ENCODE measurements at regions not wholly inside any gene's neighbourhood (a gene's known extent, or its start where the extent isn't known, plus 50 kb on each side); places are given as distances from the start of the nearest gene placed in this dataset.
A peak's percentile ranks its signal among the peaks of the same experiment; 100 is the strongest.

DNA sequence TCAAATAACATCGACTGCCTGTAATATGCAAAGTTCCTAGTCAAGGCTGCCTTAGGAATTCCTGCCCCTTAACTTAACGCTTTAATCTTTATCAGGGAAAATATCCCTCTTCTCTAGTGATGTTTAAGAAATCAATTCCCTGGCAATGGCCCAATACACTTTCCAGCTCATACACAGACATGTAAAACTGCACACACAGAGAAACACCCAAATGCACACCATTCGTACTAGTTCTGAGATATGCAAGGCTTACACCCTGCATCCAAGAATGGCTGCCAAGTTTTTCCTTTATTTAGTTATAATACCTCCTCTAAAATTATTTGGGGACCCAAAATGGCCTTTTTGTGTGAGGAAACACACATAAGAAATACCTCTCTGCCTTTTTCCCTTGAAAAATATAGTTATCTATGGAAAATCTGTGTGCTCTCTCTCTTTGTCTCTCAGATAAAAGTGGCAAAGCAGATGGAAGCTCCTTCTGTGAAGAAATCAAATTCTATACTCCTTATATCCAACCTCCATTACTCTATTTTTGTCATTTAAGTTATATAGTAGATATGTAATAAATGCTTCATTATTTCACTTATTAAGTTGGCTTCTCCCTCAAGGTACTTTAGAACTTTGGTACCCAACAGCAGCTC, 120.0 kb upstream of the MDM1 start:
- no peak for DNase-seq

DNA sequence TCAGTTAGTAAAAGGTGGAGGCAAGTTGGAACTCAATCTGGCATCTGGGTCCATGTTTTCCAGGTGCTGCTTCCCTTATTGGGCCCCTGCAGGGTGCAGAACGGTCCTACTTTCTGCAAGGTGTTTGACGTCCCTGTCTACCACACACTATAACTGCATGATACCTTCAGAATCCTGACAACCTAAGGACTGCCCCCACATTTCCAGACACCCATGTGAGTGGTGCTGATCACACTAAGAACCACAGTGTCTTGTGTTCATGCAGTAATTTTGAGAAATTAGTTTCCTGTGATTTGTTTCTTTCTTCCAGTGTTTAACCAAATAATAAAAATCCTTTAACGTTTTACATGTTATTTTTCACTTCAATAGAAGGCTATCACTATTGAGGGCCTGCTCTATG, 121.1 kb upstream of the MDM1 start:
- no peak for DNase-seq

DNA sequence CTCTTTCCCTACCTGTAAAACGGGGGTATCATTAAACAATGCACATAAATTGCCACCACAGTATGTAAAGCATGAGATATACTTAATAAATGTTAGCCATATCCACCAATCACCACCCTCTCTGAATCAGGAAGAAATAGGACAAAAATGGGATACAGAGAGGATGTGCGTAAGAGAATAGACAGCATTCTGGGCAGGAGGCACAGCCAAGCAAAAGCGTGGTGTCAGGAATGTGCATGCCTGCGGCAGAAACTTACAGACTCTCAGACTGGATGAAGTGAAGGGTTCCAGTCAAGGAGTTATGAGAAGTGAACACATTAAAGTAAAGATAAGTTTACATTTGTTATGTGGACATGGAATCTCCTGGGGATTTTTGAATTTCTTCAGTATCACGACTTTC, 121.7 kb upstream of the MDM1 start:
- no peak for DNase-seq

DNA sequence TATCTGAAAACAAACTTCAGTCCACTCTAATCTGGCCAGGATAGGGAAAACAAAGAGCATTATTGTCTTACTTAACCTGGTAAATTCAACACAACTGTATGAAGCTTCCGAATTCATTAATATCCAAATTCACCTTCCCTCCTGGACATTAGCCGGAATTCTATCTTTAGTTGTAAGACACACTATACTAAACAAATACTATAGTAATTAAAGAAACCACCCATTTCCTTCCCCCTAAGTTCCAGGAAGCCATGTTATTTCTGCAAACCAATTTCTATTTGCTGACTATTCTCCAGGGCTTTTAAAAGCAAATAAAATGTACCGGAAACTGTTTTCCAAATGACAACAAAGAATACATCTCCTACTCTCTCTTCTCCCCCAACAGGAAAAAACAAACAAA, 122.7 kb upstream of the MDM1 start:
- DNase-seq, result no peak

DNA sequence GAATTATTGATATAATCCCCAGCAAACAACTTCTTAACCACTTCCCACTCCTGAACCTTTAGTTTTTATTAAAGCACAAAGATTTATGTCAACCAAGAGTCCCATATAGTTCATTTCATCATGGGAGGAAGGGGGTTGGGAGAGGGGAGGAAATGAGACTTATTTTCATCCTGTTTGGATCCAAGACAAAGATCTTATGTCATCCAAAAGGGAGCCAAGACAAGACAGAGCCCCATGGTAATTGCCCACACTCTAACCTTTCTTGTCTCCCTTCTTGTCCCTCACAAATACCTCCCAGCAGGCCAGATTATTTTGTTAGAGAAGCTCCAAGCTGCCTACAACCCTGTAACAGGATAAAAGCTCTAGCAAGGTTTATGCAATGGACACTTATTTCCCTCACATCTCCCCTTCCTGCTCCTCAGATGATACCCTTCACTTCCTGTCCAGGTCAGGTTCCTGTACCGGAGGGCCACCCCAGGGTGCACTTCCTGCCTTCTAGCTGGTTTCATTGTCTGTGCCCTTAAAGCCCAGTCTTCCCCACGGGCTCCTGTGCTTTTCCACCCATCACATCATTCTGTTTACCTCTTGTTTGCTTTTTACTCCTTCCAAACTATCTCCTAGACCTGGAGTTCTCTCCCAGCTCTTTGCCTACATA, 123.7 kb upstream of the MDM1 start:
- no peak for DNase-seq

DNA sequence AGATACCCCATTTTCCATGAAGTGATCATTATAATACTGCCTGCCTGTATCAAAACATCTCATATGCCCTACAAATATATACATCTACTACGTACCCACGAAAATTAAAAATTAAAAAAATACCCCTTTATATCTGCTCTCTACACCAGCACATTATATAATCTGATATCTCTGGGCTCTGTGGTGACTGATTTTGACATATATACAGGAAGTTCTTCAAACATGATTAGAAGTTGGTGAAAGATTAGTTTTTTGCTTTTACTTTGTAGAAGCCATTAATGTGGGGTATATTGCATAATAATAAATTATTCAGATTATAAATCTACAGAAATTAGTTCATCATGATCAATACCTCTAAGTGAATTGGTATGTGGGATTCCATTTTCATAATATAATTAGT, 126.7 kb upstream of the MDM1 start:
- DNase-seq, result no peak

DNA sequence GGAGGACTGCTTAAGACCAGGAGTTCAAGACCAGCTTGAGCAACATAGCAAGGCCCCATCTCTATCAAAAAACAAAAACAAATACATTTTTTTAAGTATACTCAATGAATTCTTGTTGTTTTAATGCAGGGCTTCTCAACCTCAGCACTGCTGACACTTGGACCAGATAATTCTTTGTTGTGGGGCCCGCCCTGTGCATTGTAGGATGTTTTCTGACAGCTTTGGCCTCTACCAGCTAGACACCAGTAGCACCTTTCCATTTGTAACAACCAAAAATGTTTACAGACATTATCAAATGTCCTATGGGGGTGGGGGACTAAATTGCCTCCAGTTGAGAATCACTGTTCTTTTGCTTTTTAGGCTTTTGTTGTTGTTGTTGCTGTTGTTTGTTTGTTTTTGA, 128.1 kb upstream of the MDM1 start:
- DNase-seq, result no peak

DNA sequence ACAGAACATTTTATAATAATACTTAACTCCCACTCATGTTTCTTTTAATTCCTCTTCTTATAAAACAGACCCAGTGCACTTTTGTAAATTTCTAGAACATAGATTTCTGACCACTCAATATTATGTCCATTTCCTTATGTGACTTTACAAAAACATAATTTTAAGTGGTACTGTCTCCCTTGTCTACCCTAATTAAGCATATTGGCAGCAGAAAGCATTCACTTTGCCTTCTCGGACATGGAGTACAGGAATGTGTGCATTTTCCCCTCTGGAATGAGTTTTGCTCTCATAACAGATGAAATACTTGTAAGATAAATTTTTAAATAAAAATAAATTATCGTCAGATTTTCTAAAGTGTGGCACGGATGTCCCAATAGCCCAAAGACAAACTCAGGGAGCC, 129.5 kb upstream of the MDM1 start:
- no peak for DNase-seq

DNA sequence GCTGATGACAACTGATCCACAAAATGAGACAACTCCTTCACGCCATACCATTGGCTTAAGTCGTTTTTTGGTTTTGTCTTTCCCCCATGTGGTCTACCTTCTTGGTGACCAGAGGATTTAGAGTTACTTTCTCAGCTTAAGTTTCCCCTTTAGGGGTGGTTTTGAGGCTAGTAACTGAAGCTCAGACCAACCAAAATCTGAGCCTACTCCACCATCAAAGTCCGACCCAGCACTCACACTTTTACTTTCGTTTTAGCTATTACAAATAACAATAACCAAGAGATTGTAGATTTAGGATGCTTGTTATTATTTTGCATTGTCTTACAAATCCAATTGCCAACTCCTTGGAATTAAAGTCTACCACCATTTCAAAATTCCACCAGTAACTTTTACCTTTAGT, 130.6 kb upstream of the MDM1 start:
- no peak for DNase-seq

DNA sequence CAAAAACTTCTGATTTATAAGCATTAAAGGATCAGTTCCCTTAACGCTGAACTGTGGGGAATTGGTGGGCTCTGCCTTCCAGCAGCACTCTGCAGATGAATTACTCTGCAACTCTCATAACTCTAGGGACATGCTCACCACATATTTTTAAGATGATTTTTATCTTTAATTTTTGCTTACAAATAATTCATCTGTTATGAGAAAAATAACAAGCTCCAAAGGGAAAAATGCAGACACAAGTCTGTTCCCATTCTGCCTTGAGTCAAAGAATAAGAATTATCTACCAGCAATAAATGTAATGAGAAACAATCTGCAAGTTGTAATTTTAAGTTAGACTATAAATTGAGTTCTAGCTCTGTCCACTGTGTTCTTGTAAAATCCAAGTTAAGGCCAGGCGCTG, 133.1 kb upstream of the MDM1 start:
- no peak for DNase-seq

DNA sequence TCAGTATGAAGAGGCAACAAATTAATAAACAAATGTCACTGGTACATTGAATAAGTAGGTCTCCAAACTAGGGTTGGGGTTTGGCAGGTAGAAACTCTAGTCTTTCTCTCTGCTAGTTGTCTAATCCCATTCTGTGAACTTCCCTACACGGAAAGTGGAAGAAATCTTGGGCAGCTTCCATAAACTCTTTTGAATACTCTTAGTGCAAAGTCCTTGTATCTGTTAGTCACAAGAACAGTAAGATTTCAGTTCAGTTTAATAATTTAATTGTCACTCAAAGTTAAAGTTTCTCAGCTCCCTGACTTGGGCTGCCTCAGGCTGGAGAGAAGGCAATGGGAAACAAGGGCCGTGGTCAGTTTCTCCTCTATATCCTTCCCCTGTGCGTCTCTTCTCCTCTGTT, 135.4 kb upstream of the MDM1 start:
- DNase-seq, result no peak

DNA sequence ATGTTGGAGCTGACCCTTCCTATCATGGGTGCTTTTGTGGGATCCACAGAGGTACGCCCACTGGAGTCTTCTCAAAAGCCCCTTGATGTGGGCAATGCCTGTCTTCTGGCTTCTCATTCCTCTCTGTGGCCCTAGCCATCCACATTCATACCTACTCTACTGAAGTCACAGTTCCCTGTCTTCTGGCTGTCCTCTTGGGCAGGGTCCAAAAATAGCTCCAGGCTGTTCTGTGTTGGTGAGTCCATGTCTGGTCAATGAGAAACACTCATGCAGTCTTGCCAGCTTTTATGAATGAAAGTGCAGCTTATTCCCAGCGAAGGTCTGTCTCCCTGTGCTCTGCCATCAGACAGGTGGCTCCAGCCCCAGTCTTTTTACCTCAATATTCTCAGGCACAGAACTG, 135.9 kb upstream of the MDM1 start:
- no peak for DNase-seq

DNA sequence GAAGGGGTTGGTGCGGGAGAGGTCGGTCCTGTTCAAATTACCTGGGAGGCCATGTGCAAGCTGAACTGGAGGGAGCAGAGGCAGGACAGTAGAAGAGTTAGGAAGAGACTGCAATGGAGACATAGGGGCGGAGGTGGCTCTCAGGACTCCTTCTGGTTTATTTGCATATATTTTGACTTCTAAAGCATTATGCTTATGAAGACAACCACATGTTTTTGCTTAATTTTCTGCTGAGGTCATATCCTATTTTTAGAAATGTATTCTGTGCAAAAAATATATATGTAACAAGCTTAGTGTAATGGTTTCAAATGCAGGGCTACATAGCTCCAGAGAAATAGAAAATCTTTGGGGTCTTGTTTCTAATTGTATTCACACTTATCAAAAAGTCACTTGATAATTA, 137.0 kb upstream of the MDM1 start:
- DNase-seq, result no peak

DNA sequence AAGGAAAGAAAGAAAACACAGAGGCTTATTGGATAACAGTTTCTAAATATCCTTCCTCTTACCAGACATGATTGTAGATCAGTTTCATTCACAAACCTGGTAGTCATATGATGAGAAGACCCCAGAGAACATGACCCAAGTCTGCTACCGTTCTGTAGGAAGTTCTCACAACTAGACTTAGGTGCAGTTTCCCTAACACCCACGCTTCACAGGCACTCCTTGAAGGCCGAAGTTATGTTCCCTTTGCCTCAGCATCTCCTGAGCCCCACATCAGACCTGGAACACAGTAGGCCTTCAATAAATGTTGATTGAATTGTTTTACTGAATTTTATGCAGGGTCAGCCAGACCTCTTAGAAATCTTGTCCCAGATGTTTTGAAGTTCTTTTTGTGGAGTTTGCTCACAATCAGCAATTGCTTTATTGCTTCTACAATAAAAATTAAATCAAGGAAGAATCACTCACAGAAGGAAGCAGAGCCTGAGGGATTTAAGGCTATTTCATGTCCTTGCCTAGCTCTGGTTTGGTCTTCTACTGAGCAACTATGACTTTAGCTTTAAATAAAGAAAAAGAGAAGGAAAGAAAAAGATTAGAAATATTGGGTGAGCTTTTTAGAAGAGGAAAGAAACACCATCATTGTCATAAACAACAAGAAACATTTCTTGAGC, 138.6 kb upstream of the MDM1 start:
- no peak for DNase-seq

DNA sequence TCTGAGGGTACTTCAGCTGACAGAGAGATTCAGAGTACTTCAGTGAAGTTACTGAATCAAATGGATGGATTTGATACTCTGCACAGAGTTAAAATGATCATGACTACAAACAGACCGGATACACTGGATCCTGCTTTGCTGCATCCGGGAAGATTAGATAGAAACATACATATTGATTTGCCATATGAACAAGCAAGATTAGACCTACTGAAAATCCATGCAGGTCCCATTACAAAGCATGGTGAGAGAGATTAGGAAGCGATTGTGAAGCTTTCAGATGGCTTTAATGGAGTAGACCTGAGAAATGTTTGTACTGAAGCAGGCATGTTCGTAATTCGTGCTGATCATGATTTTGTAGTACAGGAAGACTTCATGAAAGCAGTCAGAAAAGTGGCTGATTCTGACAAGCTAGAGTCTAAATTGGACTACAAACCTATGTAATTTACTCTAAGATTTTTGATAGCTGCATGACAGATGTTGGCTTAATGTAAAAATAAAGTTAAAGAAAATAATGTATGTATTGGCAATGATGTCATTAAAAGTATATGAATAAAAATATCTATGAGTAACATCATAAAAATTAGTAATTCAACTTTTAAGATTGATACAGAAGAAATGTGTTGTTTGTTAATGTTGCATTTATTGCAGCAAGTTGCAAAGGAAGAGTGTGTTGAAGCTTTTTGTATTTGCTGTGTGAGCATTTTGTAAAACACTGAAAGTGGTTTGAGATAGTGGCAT, 136.1 kb upstream of the RAP1B start:
- no peak for DNase-seq

DNA sequence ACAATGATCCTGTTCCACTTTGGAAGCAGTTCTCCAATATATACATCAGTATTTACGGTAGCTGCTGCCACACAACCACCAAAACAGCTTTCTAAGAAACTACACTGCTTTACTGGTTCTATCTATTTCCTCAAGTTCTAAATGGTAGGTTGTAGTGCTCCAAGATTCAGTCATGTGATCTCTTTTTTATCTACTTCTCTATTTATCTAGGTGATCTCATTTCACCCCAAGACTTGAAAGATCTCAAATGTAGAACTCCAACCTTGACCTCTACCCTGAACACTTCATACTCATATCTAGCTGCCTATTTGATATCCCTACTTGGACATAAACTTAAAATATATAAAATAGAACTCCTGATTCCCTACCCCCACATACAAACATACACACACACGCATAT, 133.9 kb upstream of the RAP1B start:
- peak in 1 of 2 donors; percentile 22 for DNase-seq

DNA sequence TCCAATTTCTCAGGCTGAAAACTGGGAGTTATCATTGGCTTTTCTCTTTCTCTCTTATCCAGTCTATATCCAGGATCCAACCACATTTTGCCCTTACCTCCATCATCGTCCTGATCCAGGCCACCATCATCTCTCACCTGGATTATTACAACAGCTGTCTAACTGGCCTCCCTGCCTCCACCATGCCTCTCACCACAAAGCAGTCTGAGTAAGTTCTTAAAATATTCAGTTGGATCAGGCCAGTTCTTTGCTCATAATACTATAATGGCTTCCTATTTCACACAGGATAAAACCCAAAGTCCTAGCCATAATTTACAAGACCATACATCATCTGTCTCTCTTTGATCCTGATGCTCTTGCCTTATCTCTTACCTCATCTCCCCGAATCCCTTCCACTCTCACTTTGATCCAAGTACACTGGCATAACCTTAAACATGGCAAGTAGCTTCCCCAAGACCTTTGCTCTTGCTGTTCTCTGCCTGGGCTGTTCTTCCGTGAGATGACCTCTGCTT, 133.4 kb upstream of the RAP1B start:
- no peak for DNase-seq

DNA sequence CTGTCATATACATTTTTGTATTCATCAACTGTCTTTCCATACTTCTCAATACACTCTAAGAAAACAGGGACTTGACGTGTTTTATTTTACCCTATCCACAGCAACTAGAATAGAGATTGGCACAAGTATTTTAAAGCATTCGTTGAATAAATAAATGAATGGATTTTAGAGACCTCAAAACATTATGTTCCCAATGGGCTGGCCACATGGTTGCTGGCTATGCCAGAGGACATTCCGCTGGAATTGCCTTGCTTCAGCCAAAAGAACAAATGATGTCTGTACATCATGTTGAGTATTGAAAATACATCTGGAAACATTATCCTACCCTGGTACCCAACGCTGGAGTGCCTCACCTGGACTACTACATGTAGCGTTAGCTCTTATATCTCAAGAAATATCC, 132.8 kb upstream of the RAP1B start:
- no peak for DNase-seq

DNA sequence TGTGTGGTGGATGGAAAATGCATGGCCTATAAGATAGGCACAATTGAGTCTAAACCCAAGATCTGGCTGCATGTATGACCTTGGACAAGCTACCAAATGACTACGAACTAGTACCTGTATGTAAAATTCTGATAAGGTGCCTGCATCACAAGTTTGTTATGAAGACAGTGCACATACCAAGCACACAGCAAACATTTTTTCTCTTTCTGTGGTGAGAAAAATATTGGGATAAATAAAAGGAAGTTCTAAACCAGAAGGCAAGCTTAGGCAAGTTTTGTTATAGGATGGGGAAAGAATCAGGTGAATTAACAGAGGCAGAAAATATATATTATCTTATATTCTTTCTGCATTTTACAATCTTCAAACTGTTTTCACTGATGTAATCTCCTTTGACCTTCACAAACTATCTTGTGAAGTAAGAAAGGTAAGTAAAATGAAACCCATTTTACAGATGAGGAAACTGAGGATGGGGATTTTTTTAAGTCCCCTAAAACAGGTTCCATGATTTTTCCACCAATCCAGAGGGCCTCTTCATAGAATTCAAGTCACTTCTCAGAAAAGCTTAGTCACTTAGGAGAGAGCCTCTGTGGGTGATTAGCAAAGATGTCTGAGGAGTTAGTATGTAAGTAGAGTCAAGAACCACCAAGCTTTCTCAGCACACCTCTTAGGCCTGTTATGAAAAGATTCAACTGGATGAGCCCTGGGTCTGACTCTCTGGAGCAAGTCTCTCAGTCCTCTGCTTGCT, 132.0 kb upstream of the RAP1B start:
- DNase-seq, result no peak

DNA sequence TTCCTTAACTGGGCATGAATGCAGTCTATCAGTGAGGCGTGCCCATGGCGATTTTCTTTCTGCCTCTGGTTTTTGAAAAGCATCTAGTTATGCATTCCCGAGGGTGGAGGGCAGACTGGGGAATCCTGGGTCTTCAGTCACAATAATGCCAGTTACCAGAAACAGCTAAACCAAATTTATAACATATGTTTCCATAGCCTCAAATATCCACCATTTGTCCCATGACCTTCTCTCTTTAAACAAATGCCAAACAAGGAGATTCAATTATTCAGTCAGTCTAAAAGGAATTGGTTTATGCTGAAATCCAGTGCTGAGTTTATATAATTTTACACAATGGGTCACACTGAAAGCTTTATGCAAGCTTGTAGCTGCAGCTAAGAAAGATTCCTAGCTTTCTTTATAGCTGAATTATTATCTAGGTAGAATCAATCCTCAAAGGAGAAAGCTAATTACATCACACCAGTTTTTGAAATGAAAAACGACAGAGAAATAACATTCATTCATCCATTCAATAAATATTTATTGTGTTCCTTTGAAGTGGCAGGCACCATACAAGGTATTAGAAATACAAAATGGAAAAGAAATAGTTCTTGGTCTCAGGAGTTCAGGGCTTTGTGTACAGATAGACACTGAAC, 131.3 kb upstream of the RAP1B start:
- no peak for DNase-seq

DNA sequence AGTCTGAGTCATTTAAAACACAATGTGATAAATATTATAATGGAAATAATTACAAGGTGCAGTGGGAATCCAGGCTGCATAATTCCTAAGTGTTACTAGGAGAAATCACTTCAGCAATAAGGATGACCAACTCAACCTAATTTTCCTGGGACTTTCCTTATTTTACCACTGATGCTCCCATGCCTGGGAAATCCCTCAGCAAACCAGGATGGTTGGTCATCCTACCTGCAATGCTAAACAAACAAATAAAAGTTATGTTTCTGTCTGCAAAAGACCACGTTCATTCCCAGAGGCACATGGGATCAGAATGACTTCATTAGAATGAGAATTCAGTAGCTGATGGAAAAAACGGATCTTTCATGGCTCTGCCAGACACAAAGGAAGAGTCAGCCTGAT, 130.8 kb upstream of the RAP1B start:
- no peak for DNase-seq

DNA sequence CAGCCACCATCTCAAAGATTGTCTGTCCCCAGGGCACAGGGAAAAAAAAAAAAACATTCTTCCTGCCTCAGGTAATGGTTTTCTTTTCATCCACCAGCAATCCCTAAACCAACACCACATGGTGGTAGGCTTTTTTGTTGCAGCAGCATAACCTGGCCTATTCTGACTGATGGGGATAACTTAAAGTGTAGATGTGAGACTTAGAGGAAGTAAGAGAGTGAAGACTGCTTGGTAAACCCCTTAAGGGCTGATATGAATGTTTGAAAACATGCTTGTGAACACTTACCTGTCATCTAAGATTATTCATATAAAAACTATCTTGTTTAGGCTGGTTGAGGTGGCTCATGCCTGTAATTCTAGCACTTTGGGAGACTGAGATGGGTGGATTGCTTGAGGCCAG, 130.2 kb upstream of the RAP1B start:
- no peak for DNase-seq
